ENCODE measurements at regions not wholly inside any gene's neighbourhood (a gene's known extent, or its start where the extent isn't known, plus 50 kb on each side); places are given as distances from the start of the nearest gene placed in this dataset.

- Histone ChIP-seq H3K27me3 (no peaks in the 10 kb centered on the region), H3K4me1 (peaks cover 0 to 21% (median 6%) of the 10 kb centered on the region in 3 donors), H3K4me3 (no peak overlapping the region), H3K9me3 (no peaks in the 10 kb centered on the region), H3K27ac (no peak overlapping the region), H3K36me3 (no peaks in the 10 kb centered on the region)
- TF ChIP-seq CTCF (IDR thresholded peaks at IDR 0.05), result no peak
- TF ChIP-seq POLR2A (IDR thresholded peaks at IDR 0.05), result no peak
- no peak for TF ChIP-seq POLR2AphosphoS5 (IDR thresholded peaks at IDR 0.05)
- no peak for TF ChIP-seq EP300 (IDR thresholded peaks at IDR 0.05)
- no peak for ATAC-seq
- WGBS, 2 donors (ENCODE audit: low coverage in 1 of 2), result 72 to 74% methylated on average over 2 to 3 of the region's 3 CpGs
These were observed 50.3 kb upstream of the HMHB1 start for GRCh38 chr5:143761663-143762062.

GRCh38 chr5:143760755-143761154 lies 51.2 kb upstream of the HMHB1 start:
- H3K27ac ChIP-seq, result no peak overlapping the region
- WGBS, 2 donors (ENCODE audit: low coverage in 1 of 2), result 100% methylated on average over 1 of the region's 1 CpG; no CpG with 5 or more reads in 1 of the 2 donors

GRCh38 chr5:143760131-143760505 lies 51.8 kb upstream of the HMHB1 start:
- ATAC-seq, result no peak
- Histone ChIP-seq H3K27ac (no peak overlapping the region), H3K4me3 (no peak overlapping the region), H3K4me1 (peaks cover 0 to 21% (median 6%) of the 10 kb centered on the region in 3 donors), H3K36me3 (no peaks in the 10 kb centered on the region), H3K27me3 (no peaks in the 10 kb centered on the region), H3K9me3 (no peaks in the 10 kb centered on the region)
- TF ChIP-seq POLR2AphosphoS5 (IDR thresholded peaks at IDR 0.05), result no peak
- no peak for TF ChIP-seq POLR2A (IDR thresholded peaks at IDR 0.05)
- TF ChIP-seq EP300 (IDR thresholded peaks at IDR 0.05), result no peak
- TF ChIP-seq CTCF (IDR thresholded peaks at IDR 0.05), result no peak
- 73 to 100% methylated on average over 1 of the region's 1 CpG for WGBS, 2 donors (ENCODE audit: low coverage in 1 of 2)

More at GRCh38 chr5:143760755-143761154, 51.2 kb upstream of the HMHB1 start:
- Histone ChIP-seq H3K4me1 (peaks cover 0 to 21% (median 6%) of the 10 kb centered on the region in 3 donors), H3K4me3 (no peak overlapping the region), H3K9me3 (no peaks in the 10 kb centered on the region), H3K36me3 (no peaks in the 10 kb centered on the region), H3K27me3 (no peaks in the 10 kb centered on the region)
- no peak for ATAC-seq
- TF ChIP-seq CTCF (IDR thresholded peaks at IDR 0.05), result no peak
- no peak for TF ChIP-seq POLR2A (IDR thresholded peaks at IDR 0.05)
- TF ChIP-seq POLR2AphosphoS5 (IDR thresholded peaks at IDR 0.05), result no peak
- no peak for TF ChIP-seq EP300 (IDR thresholded peaks at IDR 0.05)

- Histone ChIP-seq H3K4me3 (no peak overlapping the region), H3K4me1 (peaks cover 0 to 21% (median 6%) of the 10 kb centered on the region in 3 donors), H3K9me3 (no peaks in the 10 kb centered on the region), H3K36me3 (no peaks in the 10 kb centered on the region), H3K27ac (peak overlapping the region in 3 of 4 donors; percentile 0 to 46 (median 5)), H3K27me3 (no peaks in the 10 kb centered on the region)
- ATAC-seq, result no peak
- WGBS, 2 donors (ENCODE audit: low coverage in 1 of 2), result 14 to 64% methylated on average over 1 of the region's 1 CpG
- no peak for TF ChIP-seq CTCF (IDR thresholded peaks at IDR 0.05)
These were observed 52.4 kb upstream of the HMHB1 start for GRCh38 chr5:143759396-143760130.

GRCh38 chr5:143758750-143759149 lies 53.2 kb upstream of the HMHB1 start:
- Histone ChIP-seq H3K9me3 (no peaks in the 10 kb centered on the region), H3K27me3 (no peaks in the 10 kb centered on the region), H3K27ac (peak overlapping the region in 3 of 4 donors; percentile 0 to 46 (median 5)), H3K36me3 (no peaks in the 10 kb centered on the region), H3K4me3 (no peak overlapping the region), H3K4me1 (peaks cover 0 to 21% (median 6%) of the 10 kb centered on the region in 3 donors)
- peak; percentile 81 for ATAC-seq
- TF ChIP-seq EP300 (IDR thresholded peaks at IDR 0.05) (no peak), POLR2AphosphoS5 (IDR thresholded peaks at IDR 0.05) (peak; percentile 14), CTCF (IDR thresholded peaks at IDR 0.05) (no peak), POLR2A (IDR thresholded peaks at IDR 0.05) (no peak)
- 24 to 36% methylated on average over 3 of the region's 3 CpGs for WGBS, 2 donors (ENCODE audit: low coverage in 1 of 2)

Data from gastroesophageal sphincter (tissue), 4 donors.